IPS DF 19.7 (cell line): ENCODE measurements at regions not wholly inside any gene's neighbourhood (a gene's known extent, or its start where the extent isn't known, plus 50 kb on each side); places are given as distances from the start of the nearest gene placed in this dataset.

Experiments used
- DNase-seq: peaks from one replicate; pipeline ENCODE4 v3.0.0-alpha.2; 2013; ENCODE audit warnings: low read depth, low spot score

- no peak for DNase-seq
Measured at GRCh38 chr7:83861-84632, 108.3 kb upstream of the FAM20C start.

GRCh38 chr7:84633-85020, 107.7 kb upstream of the FAM20C start:
- no peak for DNase-seq

GRCh38 chr7:85074-85882, 107.1 kb upstream of the FAM20C start:
- DNase-seq = no peak

- no peak for DNase-seq
Measured at GRCh38 chr7:85883-86515, 106.4 kb upstream of the FAM20C start.

- DNase-seq = no peak
Measured at GRCh38 chr7:86629-87028, 105.7 kb upstream of the FAM20C start.

GRCh38 chr7:87047-87446, 105.3 kb upstream of the FAM20C start:
- DNase-seq = no peak

GRCh38 chr7:87671-88070, 104.7 kb upstream of the FAM20C start:
- no peak for DNase-seq

GRCh38 chr7:88095-88926, 104.1 kb upstream of the FAM20C start:
- DNase-seq = no peak

GRCh38 chr7:88927-89231, 103.5 kb upstream of the FAM20C start:
- no peak for DNase-seq

GRCh38 chr7:89232-90019, 102.9 kb upstream of the FAM20C start:
- DNase-seq = no peak

GRCh38 chr7:90111-91063, 102.0 kb upstream of the FAM20C start:
- no peak for DNase-seq

GRCh38 chr7:91396-92175, 100.8 kb upstream of the FAM20C start:
- DNase-seq = no peak

- no peak for DNase-seq
Measured at GRCh38 chr7:92231-92674, 100.1 kb upstream of the FAM20C start.

- DNase-seq = no peak
Measured at GRCh38 chr7:92888-93672, 99.3 kb upstream of the FAM20C start.

GRCh38 chr7:94251-94801, 98.0 kb upstream of the FAM20C start:
- DNase-seq = no peak

- DNase-seq = no peak
Measured at GRCh38 chr7:95180-95862, 97.0 kb upstream of the FAM20C start.

- no peak for DNase-seq
Measured at GRCh38 chr7:95863-96260, 96.5 kb upstream of the FAM20C start.
